Ovary (tissue), 7 donors: ENCODE measurements at regions not wholly inside any gene's neighbourhood (a gene's known extent, or its start where the extent isn't known, plus 50 kb on each side); places are given as distances from the start of the nearest gene placed in this dataset.
A peak's percentile ranks its signal among the peaks of the same experiment; 100 is the strongest.
"Not testable (repeated sequence)": the region's sequence is repeated elsewhere in the genome, so short reads cannot be mapped to it uniquely, and the experiment has no call there.

ENCODE experiments used
- DNase-seq, 5 donors: peaks; one replicate each; pipeline ENCODE4 v3.0.0-alpha.2; 2019 to 2020
- H3K27ac ChIP-seq, 2 donors: fragments of 200-600 bp; one replicate each; pipeline versions ENCODE4 v1.5.1 to v1.8.0; 2019 to 2022
- H3K27me3 ChIP-seq: fragments of 200-600 bp; one replicate; pipeline ENCODE4 v1.8.0; 2022
- H3K36me3 ChIP-seq: fragments of 200-600 bp; sonication (generic); one replicate; pipeline ENCODE4 v1.5.1; 2019
- H3K4me1 ChIP-seq: one replicate; pipeline ENCODE4 v1.8.1; 2013; ENCODE audit warnings: mild to moderate bottlenecking, moderate library complexity; ENCODE audit not compliant: insufficient read depth
- H3K4me3 ChIP-seq: fragments of 200-600 bp; sonication (generic); one replicate; pipeline ENCODE4 v1.5.1; 2017
- H3K9me3 ChIP-seq, 2 donors: fragments of 200-600 bp in 1 of 2; sonication (generic) in 1 of 2; one replicate each; pipeline versions ENCODE4 v1.5.1 to v1.8.1; 2013 to 2019; ENCODE audit warnings: mild to moderate bottlenecking in 1 of 2, moderate library complexity in 1 of 2
- CTCF ChIP-seq, 3 donors: fragments of 450-650 bp in 2 of 3; fragments of 200-600 bp in 1 of 3; IDR thresholded peaks; one replicate each; pipeline versions ENCODE4 v1.5.1 to v1.8.0; 2016 to 2022; ENCODE audit warnings: antibody characterized with exemption in 3 of 3, mild to moderate bottlenecking in 1 of 3
- EP300 ChIP-seq: sonication (generic); formaldehyde crosslinking; IDR thresholded peaks from one replicate; pipeline ENCODE4 v1.6.1; 2017; ENCODE audit warnings: antibody characterized with exemption
- POLR2A ChIP-seq: fragments of 450-650 bp; IDR thresholded peaks from one replicate; pipeline ENCODE4 v1.6.1; 2017; ENCODE audit warnings: antibody characterized with exemption, mild to moderate bottlenecking, moderate library complexity
- WGBS, 3 donors: extraction: QIAGEN DNeasy Blood & Tissue Kit in 1 of 3; methylation state at CpG; one replicate each; pipeline versions ENCODE4 v1.1.5 to v1.1.7; 2013 to 2017; 5-methylcytosine and 5-hydroxymethylcytosine counted together
- intact Hi-C, 4 donors: fragments of 100-400 bp; cut with DNase I; formaldehyde crosslinking; loops; one replicate each; pipeline versions ENCODE4 v1.11.0 to v1.15.1; 2022 to 2023
- donor health status: DM: no; HTN: no; CAD: no; lungs with moderate emphysema.
- donor health status: DM: no; HTN: no; CAD: no.
- donor health status: Bipolar disorder and iron deficiency.
- donor health status: DM: no; HTN: no; CAD: no.
- donor health status: DM: yes; HTN: yes; CAD: no.

- no peak for DNase-seq
- Histone ChIP-seq H3K27ac (no peak overlapping the region), H3K4me3 (no peak overlapping the region), H3K36me3 (no peaks in the 10 kb centered on the region), H3K9me3 (no peaks in the 10 kb centered on the region), H3K4me1 (peaks cover 1% of the 10 kb centered on the region), H3K27me3 (no peaks in the 10 kb centered on the region)
- 73 to 84% (median 77%) methylated on average over 5 of the region's 5 CpGs for WGBS, 3 donors
- TF ChIP-seq POLR2A, result no peak
- no peak for TF ChIP-seq CTCF (IDR thresholded peaks at IDR 0.05)
- TF ChIP-seq EP300, result no peak
- intact Hi-C loops, result no loop called here
Measured at GRCh38 chr2:12463189-12463588, 253.5 kb upstream of the TRIB2 start.

- no peaks in the 10 kb centered on the region for H3K27me3 ChIP-seq
- H3K27ac ChIP-seq, result peak overlapping the region in 1 of 2 donors; percentile 54
- WGBS, 3 donors, result 18 to 41% (median 37%) methylated on average over 5 of the region's 5 CpGs
- H3K36me3 ChIP-seq, result no peaks in the 10 kb centered on the region
- TF ChIP-seq CTCF (IDR thresholded peaks at IDR 0.05), result peak in 1 of 3 donors; percentile 12
- peak; percentile 61 for TF ChIP-seq EP300
- no peak for TF ChIP-seq POLR2A
- peaks cover 3% of the 10 kb centered on the region for H3K4me1 ChIP-seq
- H3K9me3 ChIP-seq, result no peaks in the 10 kb centered on the region
- no peak overlapping the region for H3K4me3 ChIP-seq
- peak in 4 of 5 donors; percentile 57 to 79 (median 68) for DNase-seq
- intact Hi-C loops, result no loop called here
Measured at GRCh38 chr2:12465631-12466135, 251.1 kb upstream of the TRIB2 start.

- TF ChIP-seq POLR2A (no peak), EP300 (no peak), CTCF (IDR thresholded peaks at IDR 0.05) (no peak)
- Histone ChIP-seq H3K4me1 (peaks cover 3% of the 10 kb centered on the region), H3K27ac (peak overlapping the region in 1 of 2 donors; percentile 54), H3K4me3 (no peak overlapping the region), H3K36me3 (no peaks in the 10 kb centered on the region), H3K9me3 (no peaks in the 10 kb centered on the region), H3K27me3 (no peaks in the 10 kb centered on the region)
- DNase-seq, result no peak
- intact Hi-C loops, result no loop called here
- WGBS, 3 donors, result 98% methylated on average over 4 of the region's 4 CpGs
Measured at GRCh38 chr2:12467303-12467702, 249.4 kb upstream of the TRIB2 start.

- Histone ChIP-seq H3K9me3 (no peaks in the 10 kb centered on the region), H3K4me1 (peaks cover 3% of the 10 kb centered on the region), H3K4me3 (no peak overlapping the region), H3K36me3 (no peaks in the 10 kb centered on the region), H3K27ac (peak overlapping the region in 1 of 2 donors; percentile 45), H3K27me3 (no peaks in the 10 kb centered on the region)
- no peak for DNase-seq
- no peak for TF ChIP-seq POLR2A
- no peak for TF ChIP-seq CTCF (IDR thresholded peaks at IDR 0.05)
- TF ChIP-seq EP300, result no peak
- intact Hi-C loops, result no loop called here
- 5 to 12% (median 9%) methylated on average over 3 of the region's 3 CpGs for WGBS, 3 donors
Measured at GRCh38 chr2:12469141-12469561, 247.6 kb upstream of the TRIB2 start.

GRCh38 chr2:12472265-12472664 is 244.5 kb upstream of the TRIB2 start:
- H3K4me1 ChIP-seq, intact Hi-C loops, H3K36me3 ChIP-seq, H3K9me3 ChIP-seq, H3K4me3 ChIP-seq, H3K27ac ChIP-seq, H3K27me3 ChIP-seq, DNase-seq: not testable (repeated sequence)
